H1 (cell line): ENCODE measurements at regions not wholly inside any gene's neighbourhood (a gene's known extent, or its start where the extent isn't known, plus 50 kb on each side); places are given as distances from the start of the nearest gene placed in this dataset.

Source experiments
- CTCF ChIA-PET: fragments of 300-600 bp; sonication (Branson Sonifier 250); formaldehyde crosslinking; loops from one replicate; lab custom pipeline; 2021; ENCODE audit not compliant: partially characterized antibody; lab: Charles Lee
- POLR2A ChIA-PET: fragments of 300-600 bp; sonication (Branson Sonifier 250); formaldehyde crosslinking; loops from one replicate; lab custom pipeline; 2021; ENCODE audit warnings: inconsistent platforms; ENCODE audit not compliant: partially characterized antibody; lab: Charles Lee
- DNase-seq, 2 experiments: peaks; one replicate each; pipeline versions ENCODE4 v3.0.0 to v3.0.0-alpha.2; 2010 to 2022; ENCODE audit warnings: low spot score in 2 of 2, low read depth in 1 of 2, mixed read lengths in 1 of 2
- FAIRE-seq: peaks from 2 replicates; lab custom pipeline; 2011; peaks lifted over from hg19 to GRCh38; lab: Jason Lieb, UNC
- H2AFZ ChIP-seq: 2 replicates; pipeline ENCODE4 v1.8.1; 2012; ENCODE audit warnings: low read length, inconsistent platforms
- H2AK5ac ChIP-seq: 2 replicates; pipeline ENCODE4 v1.6.1; 2013; ENCODE audit warnings: low read depth, low read length
- H2BK120ac ChIP-seq: replicated peaks from 2 replicates; pipeline ENCODE3; 2013; ENCODE audit warnings: low read depth, low read length, inconsistent platforms
- H2BK12ac ChIP-seq: 2 replicates; pipeline ENCODE4 v1.6.1; 2013; ENCODE audit warnings: low read depth, low read length
- H2BK15ac ChIP-seq: 2 replicates; pipeline ENCODE4 v1.6.1; 2013; ENCODE audit warnings: low read length
- H2BK20ac ChIP-seq: 2 replicates; pipeline ENCODE4 v1.6.1; 2013; ENCODE audit warnings: low read length
- H2BK5ac ChIP-seq: 2 replicates; pipeline ENCODE4 v1.6.1; 2013; ENCODE audit warnings: low read depth, low read length
- H3K14ac ChIP-seq: 2 replicates; pipeline ENCODE4 v1.6.1; 2013; ENCODE audit warnings: inconsistent platforms; ENCODE audit not compliant: insufficient read length
- H3K18ac ChIP-seq: 2 replicates; pipeline ENCODE4 v1.6.1; 2013; ENCODE audit warnings: low read length; ENCODE audit errors: extremely low read depth
- H3K23ac ChIP-seq: 2 replicates; pipeline ENCODE4 v1.6.1; 2013; ENCODE audit warnings: inconsistent platforms; ENCODE audit not compliant: insufficient read length
- H3K23me2 ChIP-seq: 2 replicates; pipeline ENCODE4 v1.6.1; 2013; ENCODE audit warnings: low read depth, low read length
- H3K27ac ChIP-seq: 2 replicates; pipeline ENCODE4 v1.6.1; 2011; ENCODE audit warnings: low read depth, low read length, inconsistent platforms
- H3K27me3 ChIP-seq, 4 experiments: replicated peaks in 1 of 4; 1 replicate in 1 of 4; 2 replicates in 3 of 4; pipeline versions ENCODE4 v1.6.1 to v1.8.1; 2011 to 2013; ENCODE audit warnings: low read length in 3 of 4, mild to moderate bottlenecking in 3 of 4, inconsistent platforms in 2 of 4, mixed read lengths in 2 of 4, moderate library complexity in 1 of 4; ENCODE audit not compliant: control insufficient read depth in 3 of 4, insufficient read depth in 3 of 4; ENCODE audit errors: extremely low read depth in 1 of 4
- H3K36me3 ChIP-seq, 4 experiments: 2 replicates each; pipeline versions ENCODE4 v1.6.1 to v1.8.1; 2011 to 2013; ENCODE audit warnings: mild to moderate bottlenecking in 4 of 4, low read length in 3 of 4, moderate library complexity in 2 of 4, control low read depth in 1 of 4, inconsistent platforms in 1 of 4; ENCODE audit not compliant: insufficient read depth in 4 of 4, control insufficient read depth in 2 of 4
- H3K4ac ChIP-seq: replicated peaks from 2 replicates; pipeline ENCODE3; 2013; ENCODE audit warnings: low read length, low read depth, mixed read lengths, inconsistent platforms; ENCODE audit not compliant: insufficient read length
- H3K4me1 ChIP-seq, 4 experiments: replicated peaks in 1 of 4; 1 replicate in 1 of 4; 2 replicates in 3 of 4; pipeline versions ENCODE4 v1.6.1 to v1.8.1; 2011 to 2013; ENCODE audit warnings: low read length in 3 of 4, inconsistent platforms in 2 of 4, mixed read lengths in 1 of 4; ENCODE audit not compliant: insufficient read depth in 4 of 4, control insufficient read depth in 3 of 4
- H3K4me2 ChIP-seq, 2 experiments: 2 replicates each; pipeline versions ENCODE4 v1.6.1 to v1.8.1; 2011 to 2013; ENCODE audit warnings: low read depth in 2 of 2, low read length in 2 of 2, control low read depth in 1 of 2, inconsistent platforms in 1 of 2, mild to moderate bottlenecking in 1 of 2; ENCODE audit not compliant: insufficient read depth in 1 of 2
- H3K4me3 ChIP-seq, 4 experiments: fragments of 200-600, 300-600 bp in 1 of 4; sonication (generic), shearing (Covaris generic), sonication (Bioruptor Twin) in 1 of 4; 2 replicates each; pipeline versions ENCODE4 v1.5.1 to v1.8.1; 2011 to 2016; ENCODE audit warnings: low read length in 4 of 4, low read depth in 3 of 4, control low read depth in 2 of 4, inconsistent platforms in 2 of 4, mild to moderate bottlenecking in 2 of 4, mixed read lengths in 1 of 4, moderate library complexity in 1 of 4; ENCODE audit not compliant: insufficient read depth in 2 of 4; ENCODE audit errors: extremely low read depth in 1 of 4
- H3K56ac ChIP-seq: replicated peaks from 2 replicates; pipeline ENCODE3; 2013; ENCODE audit warnings: low read depth, mild to moderate bottlenecking, mixed read lengths, low read length, inconsistent platforms; ENCODE audit not compliant: insufficient read length
- H3K79me1 ChIP-seq: 2 replicates; pipeline ENCODE4 v1.6.1; 2013; ENCODE audit warnings: low read depth, low read length, control low read depth
- H3K79me2 ChIP-seq, 2 experiments: 2 replicates each; pipeline versions ENCODE4 v1.6.1 to v1.8.1; 2012 to 2013; ENCODE audit warnings: low read length in 2 of 2, mild to moderate bottlenecking in 2 of 2, inconsistent platforms in 1 of 2; ENCODE audit not compliant: insufficient read depth in 2 of 2, control insufficient read depth in 1 of 2
- H3K9ac ChIP-seq, 4 experiments: replicated peaks in 1 of 4; 1 replicate in 1 of 4; 2 replicates in 3 of 4; pipeline versions ENCODE4 v1.6.1 to v1.8.1; 2011 to 2013; ENCODE audit warnings: low read depth in 3 of 4, low read length in 3 of 4, control low read depth in 2 of 4, mild to moderate bottlenecking in 2 of 4, moderate library complexity in 2 of 4, inconsistent platforms in 1 of 4; ENCODE audit errors: extremely low read depth in 1 of 4
- H3K9me3 ChIP-seq, 2 experiments: 2 replicates each; pipeline versions ENCODE4 v1.6.1 to v1.8.1; 2012 to 2013; ENCODE audit warnings: mild to moderate bottlenecking in 2 of 2, moderate library complexity in 2 of 2, control low read depth in 1 of 2, inconsistent platforms in 1 of 2, low read depth in 1 of 2, low read length in 1 of 2, mixed read lengths in 1 of 2; ENCODE audit not compliant: insufficient read depth in 2 of 2
- H4K20me1 ChIP-seq, 2 experiments: replicated peaks in 1 of 2; 2 replicates each; pipeline versions ENCODE3 to v1.8.1; 2011 to 2013; ENCODE audit warnings: inconsistent platforms in 2 of 2, low read length in 2 of 2, mild to moderate bottlenecking in 1 of 2; ENCODE audit not compliant: insufficient read depth in 2 of 2, control insufficient read depth in 1 of 2
- H4K5ac ChIP-seq: 2 replicates; pipeline ENCODE4 v1.6.1; 2013; ENCODE audit warnings: low read length, low read depth, mixed read lengths, inconsistent platforms; ENCODE audit not compliant: insufficient read length
- H4K8ac ChIP-seq: 2 replicates; pipeline ENCODE4 v1.8.0; 2013; ENCODE audit warnings: mild to moderate bottlenecking, moderate library complexity, low read length, inconsistent platforms; ENCODE audit not compliant: insufficient read depth; ENCODE audit errors: extremely low read depth
- H4K91ac ChIP-seq: replicated peaks from 2 replicates; pipeline ENCODE3; 2013; ENCODE audit warnings: low read length, mixed read lengths, inconsistent platforms; ENCODE audit not compliant: insufficient read length
- EP300 ChIP-seq, 2 experiments: IDR thresholded peaks; 1 replicate in 1 of 2; 2 replicates in 1 of 2; pipeline ENCODE4 v1.6.1; 2011 to 2012; ENCODE audit warnings: low read depth in 2 of 2, low read length in 2 of 2, mild to moderate bottlenecking in 2 of 2, borderline replicate concordance in 1 of 2, inconsistent platforms in 1 of 2, moderate library complexity in 1 of 2
- JUN ChIP-seq: IDR thresholded peaks from 2 replicates; pipeline ENCODE4 v1.6.1; 2011; ENCODE audit warnings: low read depth, mild to moderate bottlenecking, improper control_type of control experiment, low read length
- TEAD4 ChIP-seq: IDR thresholded peaks from 2 replicates; pipeline ENCODE4 v1.6.1; 2012; ENCODE audit warnings: low read depth, low read length, inconsistent platforms, mixed read lengths
- WGBS, 2 experiments: shearing (Covaris generic) in 1 of 2; methylation state at CpG; one replicate each; pipeline versions ENCODE4 v1.1.6 to v1.1.7; 2013 to 2015; ENCODE audit warnings: low lambda C conversion rate in 2 of 2, mixed read lengths in 2 of 2, inconsistent platforms in 1 of 2, low coverage in 1 of 2, missing lambda C conversion rate in 1 of 2; ENCODE audit not compliant: insufficient replicate concordance in 2 of 2, insufficient coverage in 1 of 2, insufficient read length in 1 of 2; ENCODE audit errors: extremely low coverage in 1 of 2, missing lambda C conversion rate in 1 of 2; 5-methylcytosine and 5-hydroxymethylcytosine counted together

DNA sequence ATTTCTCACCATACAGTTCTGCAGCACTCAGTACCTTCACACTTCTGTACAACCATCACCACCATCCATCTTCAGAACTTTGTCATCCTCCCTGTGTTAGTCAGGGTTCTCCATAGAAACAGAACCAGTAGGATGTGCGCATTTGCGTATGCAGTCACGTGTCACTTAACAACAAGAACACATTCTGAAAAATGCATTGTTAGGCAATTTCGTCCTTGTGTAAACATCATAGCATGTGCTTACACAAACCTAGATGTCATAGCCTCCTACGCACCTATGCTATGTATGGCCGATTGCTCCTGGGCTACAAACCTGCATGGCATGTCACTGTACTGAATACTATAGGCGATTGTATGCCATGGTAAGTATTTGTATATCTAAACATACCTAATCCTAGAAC, 66.2 kb upstream of the PTPRT start:
- no peak overlapping the region for H3K4ac ChIP-seq
- no peak for FAIRE-seq
- H2AFZ ChIP-seq: no peak overlapping the region
- no peak overlapping the region for H3K56ac ChIP-seq
- TF ChIP-seq JUN: no peak
- no peak for TF ChIP-seq TEAD4
- no peak for TF ChIP-seq EP300 (IDR thresholded peaks at IDR 0.05; ENCODE audit: borderline replicate concordance in 1 of 2, low read depth in 2 of 2, low read length in 2 of 2)
- no peak overlapping the region for H2BK20ac ChIP-seq
- H4K91ac ChIP-seq: no peak overlapping the region
- H3K9ac ChIP-seq: no peak overlapping the region
- H2BK5ac ChIP-seq: no peak overlapping the region
- 92% methylated on average over 7 of the region's 7 CpGs; no CpG with 5 or more reads in 1 of the 2 experiments for WGBS, 2 experiments
- H3K23me2 ChIP-seq: no peaks in the 10 kb centered on the region
- H3K14ac ChIP-seq: no peak overlapping the region
- no peak overlapping the region for H4K8ac ChIP-seq
- no peaks in the 10 kb centered on the region for H3K27me3 ChIP-seq
- H3K79me2 ChIP-seq: no peaks in the 10 kb centered on the region
- no peaks in the 10 kb centered on the region for H3K79me1 ChIP-seq
- H4K5ac ChIP-seq: no peak overlapping the region
- H3K18ac ChIP-seq: no peak overlapping the region
- H3K4me1 ChIP-seq: no peaks in the 10 kb centered on the region
- no peak overlapping the region for H2BK120ac ChIP-seq
- H2AK5ac ChIP-seq: no peak overlapping the region
- POLR2A ChIA-PET: no interaction called here
- no peak overlapping the region for H2BK12ac ChIP-seq
- H3K27ac ChIP-seq: no peak overlapping the region
- no peaks in the 10 kb centered on the region for H3K36me3 ChIP-seq
- H2BK15ac ChIP-seq: no peak overlapping the region
- CTCF ChIA-PET: no interaction called here
- 0 out of 4 replicates have a peak, but pooled peaks cover 0 to 3% of the 10 kb centered on the region in 2 experiments for H3K9me3 ChIP-seq
- H3K4me2 ChIP-seq: no peak overlapping the region
- no peak overlapping the region for H3K4me3 ChIP-seq
- DNase-seq: no peak
- H4K20me1 ChIP-seq: no peaks in the 10 kb centered on the region
- no peak overlapping the region for H3K23ac ChIP-seq
